HG03025 (cell line): ENCODE measurements at regions not wholly inside any gene's neighbourhood (a gene's known extent, or its start where the extent isn't known, plus 50 kb on each side); places are given as distances from the start of the nearest gene placed in this dataset.

ENCODE experiments used
- ATAC-seq: cut with Tn5 transposase; IDR thresholded peaks from one replicate; pipeline ENCODE4 v1.9.1; 2021; ENCODE audit warnings: mild to moderate bottlenecking, moderate library complexity; ENCODE audit not compliant: unreplicated experiment, low FRiP score

DNA sequence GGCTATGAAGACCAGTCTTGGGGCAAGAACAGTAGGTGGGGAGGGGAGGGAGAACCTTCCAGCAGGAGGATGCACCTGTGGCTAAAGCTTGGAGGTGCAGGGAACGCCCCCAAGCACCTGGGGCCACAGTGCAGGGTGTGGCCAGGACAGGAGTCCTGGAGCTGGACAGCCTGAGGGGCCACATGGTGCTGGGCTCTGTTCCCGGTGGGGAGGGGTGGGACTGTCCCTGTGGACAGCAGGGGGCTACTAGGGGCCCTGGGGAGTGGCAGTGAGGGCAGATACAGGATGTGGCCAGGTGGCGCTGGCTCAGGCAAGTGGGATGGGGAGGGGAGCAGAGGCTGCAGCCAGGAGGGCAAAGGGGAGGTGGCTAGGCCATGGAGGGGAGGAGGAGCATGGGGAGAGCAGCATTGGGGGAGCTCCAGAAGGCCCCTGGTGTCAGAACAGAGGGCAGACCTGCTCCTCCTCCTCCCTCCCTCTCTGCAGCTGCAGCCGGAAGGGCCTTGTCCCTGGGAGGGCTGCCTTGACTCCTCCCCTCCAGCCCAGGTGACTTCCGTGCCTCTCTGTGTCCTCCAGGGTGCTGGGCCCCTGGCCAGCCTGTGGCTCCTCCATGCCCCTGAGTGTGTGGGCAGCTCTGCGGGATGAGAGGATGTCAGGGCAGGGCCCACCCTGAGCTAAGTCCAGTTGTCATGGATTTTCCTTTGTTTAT, 68.4 kb upstream of the DLK1 start:
- ATAC-seq, result no peak

DNA sequence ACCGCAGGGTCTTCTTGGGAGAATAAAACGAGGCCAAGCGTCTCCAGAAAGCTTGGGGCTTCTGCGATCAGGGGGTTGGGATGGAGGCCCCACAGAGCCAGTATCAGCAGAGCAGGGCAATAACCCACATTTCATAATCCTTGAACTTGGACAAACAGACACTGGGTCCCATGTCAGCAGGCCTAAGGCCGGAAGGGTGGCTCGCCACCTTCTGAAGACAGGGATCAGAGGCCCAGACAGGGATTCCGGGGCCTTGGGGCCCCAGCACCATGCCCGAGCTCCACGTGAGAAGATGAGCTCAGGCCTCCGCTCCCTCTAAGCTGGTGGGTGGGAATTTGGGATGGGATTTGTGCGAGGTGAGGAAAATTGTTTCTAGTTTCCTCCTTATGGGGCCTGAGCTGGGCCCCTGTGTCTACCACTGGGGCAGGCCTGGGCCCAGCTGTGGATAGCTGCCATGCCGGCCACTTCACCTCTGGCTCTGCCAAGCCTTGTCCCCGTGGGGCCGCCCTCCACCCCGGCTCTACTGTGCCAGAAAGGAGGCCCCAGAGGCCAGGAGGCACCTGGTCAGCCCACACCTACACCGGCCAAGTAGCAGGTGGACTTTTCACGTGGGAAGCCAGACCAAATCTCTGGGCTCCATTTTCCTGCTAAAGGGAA, 67.2 kb upstream of the DLK1 start:
- ATAC-seq, result no peak

DNA sequence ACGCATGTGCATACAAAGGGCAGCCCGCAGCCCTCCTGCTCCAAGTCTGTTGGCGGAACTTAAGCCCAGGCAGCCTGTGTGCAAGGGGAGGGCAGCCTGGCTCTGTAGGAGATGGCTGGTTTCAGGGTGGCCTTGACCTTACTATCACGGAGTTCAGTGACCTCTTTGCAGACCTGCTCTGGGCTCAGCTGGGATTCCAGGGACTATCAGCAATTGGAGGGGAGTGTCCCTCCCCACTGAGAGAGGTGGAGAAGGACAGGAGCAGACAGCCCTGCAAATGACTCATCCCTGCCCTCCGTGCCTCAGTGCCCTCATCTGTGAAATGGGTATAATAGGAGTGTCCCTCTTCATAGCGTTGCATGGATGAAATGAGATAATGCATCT, 66.2 kb upstream of the DLK1 start:
- no peak for ATAC-seq

DNA sequence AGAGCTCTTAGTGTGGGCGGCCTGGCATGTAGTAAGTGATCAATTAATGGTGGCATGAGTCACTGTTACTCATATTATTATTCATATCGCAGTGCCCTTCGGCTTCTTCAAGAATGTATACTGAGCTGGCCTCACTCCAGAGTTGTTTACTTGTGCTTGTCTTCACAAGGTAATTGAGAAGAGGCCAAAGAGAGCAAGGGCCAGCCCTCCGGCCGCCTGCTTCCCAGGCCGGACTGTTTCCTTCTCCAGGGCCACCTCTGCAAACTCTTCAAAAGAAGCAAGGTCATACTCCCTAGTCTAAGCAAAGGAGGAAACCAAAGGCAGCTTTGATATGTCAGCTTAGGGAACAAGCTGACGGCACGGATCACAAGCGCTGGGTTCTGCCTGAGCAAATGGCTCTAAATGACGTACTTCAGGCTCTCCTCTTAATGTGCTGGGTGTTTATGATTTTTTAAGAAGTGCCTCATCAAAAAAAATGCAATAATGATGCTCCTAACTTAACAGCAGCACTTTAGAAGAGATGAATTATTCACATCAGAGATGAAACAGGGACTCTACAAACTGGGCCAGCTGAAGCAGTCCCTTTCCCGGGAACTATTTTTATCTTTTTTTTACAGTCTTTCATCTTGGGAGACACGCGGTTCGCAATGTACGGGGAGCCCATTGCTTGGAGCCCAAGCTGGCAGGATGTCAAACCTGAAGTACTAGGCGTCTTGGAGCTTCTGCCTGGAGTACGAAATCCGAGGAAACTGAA, 65.6 kb upstream of the DLK1 start:
- ATAC-seq, result no peak

DNA sequence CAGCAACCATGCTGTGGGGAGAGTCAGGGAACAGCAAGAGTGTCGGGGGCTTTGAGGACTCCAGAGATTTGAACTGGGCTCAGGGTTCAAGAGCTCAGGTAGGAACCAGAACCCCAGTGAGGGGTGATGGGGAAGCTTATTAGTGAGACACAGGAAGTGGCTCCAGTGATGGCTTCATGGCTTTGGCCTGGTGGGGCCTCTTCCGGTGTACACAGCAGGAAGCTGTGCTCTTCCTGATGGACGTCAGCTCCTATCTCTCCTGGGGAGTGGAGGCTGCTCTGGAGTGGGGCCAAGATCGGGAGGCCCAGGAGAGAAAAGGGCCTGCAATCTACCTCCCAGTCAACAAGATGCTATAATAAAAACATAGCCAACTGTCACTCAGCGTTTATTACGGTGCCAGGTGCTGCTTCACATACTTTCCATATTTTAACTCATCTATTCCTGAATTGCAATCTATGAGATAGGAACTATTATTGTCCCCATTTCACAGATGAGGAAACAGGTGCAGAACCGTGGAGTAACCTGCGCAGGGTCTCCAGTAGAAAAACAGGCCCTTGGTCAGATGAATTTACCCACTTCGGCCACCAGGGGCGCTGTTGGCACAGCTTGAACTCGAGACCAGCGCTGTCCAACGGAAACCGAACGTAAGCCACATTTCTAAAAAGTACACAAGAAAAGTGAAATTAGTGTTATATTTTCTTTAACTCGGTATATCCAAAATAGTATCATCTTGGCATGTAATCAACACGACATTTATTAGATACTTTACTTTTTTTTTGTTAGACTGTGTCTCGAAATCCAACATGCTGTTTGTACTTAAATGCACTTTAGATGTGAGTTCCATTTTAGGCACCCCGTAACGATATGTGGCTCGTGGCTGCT, 63.6 kb upstream of the DLK1 start:
- ATAC-seq, result no peak

DNA sequence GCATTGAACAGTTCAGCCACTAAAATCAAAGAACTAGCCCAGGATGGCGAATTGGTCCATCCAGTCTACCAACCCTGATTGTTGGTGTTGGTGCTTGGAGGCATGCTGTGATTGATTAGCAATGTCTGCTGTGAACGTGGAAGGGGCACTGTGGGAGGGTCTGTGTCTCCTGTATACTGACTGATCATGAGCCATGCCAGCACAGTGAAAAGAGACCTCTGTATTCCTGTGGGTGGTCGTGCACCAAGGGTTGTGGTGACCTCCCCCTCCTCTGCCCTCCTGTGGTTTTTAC, 63.0 kb upstream of the DLK1 start:
- ATAC-seq, result no peak

DNA sequence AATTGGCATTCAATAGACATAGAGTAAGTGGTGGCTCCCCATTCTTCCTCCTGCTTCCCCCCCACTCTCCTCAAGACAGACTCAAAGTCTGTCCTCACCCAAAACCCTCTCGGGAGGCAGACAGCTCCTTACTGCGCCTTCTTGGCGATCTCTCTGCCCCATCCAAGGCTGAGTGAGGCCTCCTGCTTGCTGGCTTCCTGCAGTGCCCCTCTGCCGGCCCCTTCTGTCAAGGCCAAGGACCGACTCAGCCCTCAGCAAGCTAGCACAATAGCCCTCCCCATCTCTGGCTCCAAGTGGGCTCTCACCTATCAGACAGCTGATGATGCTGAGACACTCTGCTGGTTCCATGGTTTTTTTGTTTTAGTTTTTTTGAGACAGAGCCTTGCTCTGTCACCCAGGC, 62.5 kb upstream of the DLK1 start:
- no peak for ATAC-seq

DNA sequence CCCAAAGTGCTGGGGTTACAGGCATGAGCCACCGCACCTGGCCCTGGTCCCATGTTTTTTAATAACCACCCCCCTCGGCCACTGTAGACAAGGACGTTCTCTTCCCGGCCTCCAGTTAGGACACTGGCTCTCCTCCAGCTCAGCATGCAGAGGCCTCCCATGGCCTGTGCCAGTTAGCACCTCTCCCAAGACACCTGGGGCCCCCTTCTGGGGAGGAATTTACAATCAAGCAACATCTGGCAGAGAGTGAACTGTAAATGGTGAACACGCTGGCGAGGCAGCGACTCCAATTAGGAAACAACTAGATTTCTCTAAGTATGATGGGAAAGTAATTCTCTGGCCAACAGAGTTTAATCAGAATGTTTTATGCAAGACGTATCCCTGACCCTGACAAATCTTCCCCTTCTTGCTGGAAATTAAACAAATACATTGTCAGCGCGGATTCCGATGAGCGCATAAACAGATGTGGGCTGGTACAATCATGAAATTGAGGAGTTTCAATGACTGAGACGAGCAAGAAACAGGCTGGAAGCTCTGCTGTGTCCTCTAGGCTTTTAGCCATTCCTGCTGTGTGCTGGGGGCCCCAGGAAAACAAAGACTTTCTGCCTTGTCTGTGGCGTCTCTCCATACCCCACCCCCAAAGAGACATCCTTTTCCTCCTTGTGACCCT, 61.7 kb upstream of the DLK1 start:
- ATAC-seq, result no peak

DNA sequence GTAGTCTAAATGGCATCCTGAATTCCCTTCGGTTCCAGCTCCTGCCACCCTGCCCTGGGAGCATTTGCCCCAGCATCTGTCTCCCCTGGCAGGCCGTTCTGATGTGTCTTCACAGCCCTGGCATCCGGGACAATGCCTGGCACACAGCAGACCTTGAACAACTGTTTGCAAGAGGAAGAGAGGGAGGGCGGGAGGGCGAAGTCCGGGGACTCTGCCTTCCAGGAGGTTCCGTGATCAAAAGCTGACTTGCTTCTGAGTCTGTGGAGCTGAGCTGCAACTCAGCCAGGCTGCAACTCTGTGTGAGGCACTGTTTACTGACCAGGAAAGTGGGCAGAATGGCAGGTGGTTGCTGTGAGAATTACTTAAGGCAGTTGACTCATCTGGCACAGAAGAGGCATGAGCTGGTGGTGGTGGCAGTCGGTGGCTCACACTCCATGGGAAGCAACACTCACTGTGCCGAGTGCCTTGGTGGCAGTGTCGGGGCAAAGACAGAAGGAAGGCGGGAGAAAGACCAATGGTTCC, 61.1 kb upstream of the DLK1 start:
- no peak for ATAC-seq

DNA sequence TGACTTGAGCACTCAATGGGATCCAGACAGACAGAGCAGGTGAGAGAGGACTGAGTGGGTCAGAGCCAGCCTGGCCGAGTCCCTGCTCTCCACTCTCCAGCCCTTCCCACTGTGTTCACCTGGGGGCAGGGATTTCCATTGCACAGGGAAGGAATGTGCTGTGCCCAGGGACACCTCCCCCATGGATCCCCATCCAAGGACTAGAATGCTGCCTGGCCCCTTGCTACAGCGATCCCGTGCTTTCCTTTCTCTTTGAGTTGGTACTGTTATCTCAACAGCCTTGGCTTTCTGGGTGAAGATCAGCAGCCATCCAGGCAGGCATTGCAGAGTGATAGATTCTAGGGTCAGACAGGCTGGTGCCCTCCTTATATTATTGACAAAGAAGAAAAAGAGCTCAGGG, 60.3 kb upstream of the DLK1 start:
- ATAC-seq, result no peak

DNA sequence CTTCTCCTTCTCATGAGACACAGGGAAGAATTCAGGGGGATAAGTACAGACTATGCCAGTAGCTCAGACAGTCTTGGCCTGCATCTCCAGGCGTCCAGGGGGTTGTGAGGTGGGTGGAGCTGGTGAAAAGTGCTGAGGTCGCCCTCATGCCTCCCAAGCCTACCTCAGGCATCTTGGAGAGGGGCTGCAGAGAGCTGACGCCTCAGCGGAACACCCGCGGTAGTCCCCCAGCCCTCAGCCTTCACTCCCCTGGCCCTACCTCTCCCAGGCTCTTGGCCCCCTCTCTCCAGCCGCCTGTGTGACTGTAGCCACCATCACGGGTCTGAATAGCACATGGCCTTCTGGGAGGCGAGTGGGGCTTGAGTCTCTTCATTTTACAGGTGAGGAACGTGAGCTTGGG, 59.8 kb upstream of the DLK1 start:
- no peak for ATAC-seq

DNA sequence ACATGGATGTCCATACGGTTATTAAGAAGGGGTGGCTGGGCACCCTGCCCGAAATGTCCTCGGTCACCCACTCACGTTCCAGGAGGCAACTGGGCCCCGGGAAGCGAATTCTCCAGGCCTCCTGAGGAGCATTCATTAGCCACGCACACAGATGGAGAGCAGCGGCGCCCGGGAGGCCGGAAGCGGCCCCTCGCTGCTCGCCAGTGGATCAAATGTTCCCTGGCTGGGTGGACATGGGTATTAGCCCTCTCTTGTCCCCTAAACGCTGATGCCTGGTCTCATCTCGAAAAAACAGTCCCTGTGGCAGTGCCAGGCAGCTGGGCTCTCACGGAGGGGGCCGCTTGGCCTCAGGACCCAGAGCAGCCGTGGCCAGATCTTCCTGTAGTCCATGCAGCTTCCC, 59.0 kb upstream of the DLK1 start:
- no peak for ATAC-seq

DNA sequence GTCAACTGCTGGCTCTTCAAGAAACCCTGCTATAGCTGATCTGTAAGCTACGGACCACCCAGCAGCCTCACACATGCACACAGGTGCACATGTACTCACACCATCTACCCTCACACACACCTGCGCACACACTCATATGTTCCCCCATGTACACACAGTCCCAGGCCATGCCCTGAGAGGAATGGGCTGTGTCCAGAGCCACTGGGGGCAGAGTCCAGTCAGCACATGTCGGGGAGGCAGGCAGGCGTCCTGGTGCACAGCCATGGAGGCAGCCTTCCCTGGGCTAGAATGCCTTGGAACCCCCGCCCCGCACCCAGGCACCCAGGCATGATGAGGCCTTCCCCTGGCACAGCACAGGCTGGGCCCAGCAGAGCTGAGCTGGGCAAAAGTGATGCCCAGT, 58.3 kb upstream of the DLK1 start:
- no peak for ATAC-seq

DNA sequence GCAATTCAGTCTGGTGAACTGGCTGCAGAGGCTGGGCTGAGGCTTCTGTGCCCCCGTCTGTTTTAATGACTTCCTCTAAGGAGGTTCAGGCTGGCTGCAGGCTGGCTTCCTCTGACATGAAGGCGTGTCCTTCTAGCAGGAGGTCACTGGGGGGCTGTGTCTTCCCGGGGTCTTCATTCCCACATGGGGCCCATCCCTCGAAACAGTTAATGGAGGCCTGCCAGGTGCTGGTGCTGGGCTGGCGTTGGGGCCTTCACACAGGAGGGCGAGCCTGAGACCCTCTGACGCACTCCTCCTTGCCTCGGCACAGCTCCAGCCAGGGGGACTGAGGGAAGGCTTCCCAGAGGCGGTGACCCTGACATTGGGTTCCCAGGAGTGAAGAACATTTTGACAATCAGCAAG, 57.7 kb upstream of the DLK1 start:
- no peak for ATAC-seq

DNA sequence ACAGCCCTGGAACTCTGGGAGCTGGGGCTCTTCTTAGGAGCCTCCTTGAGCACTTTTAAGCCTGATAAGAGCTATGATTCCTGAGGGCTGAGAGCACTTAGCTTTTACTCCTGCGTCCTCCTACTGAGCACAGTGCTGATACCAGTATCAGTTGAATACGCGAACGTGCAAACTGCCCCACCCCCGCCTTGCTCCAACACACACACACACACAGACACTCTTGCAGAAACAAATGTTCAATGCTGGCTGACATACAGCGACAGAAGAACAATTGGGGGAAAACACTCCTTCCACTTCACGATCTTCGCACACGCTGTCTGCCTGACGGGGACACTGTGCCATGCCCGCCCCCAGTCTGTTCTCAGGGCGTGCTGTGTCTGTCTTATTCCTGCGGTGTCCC, 57.2 kb upstream of the DLK1 start:
- ATAC-seq, result no peak

DNA sequence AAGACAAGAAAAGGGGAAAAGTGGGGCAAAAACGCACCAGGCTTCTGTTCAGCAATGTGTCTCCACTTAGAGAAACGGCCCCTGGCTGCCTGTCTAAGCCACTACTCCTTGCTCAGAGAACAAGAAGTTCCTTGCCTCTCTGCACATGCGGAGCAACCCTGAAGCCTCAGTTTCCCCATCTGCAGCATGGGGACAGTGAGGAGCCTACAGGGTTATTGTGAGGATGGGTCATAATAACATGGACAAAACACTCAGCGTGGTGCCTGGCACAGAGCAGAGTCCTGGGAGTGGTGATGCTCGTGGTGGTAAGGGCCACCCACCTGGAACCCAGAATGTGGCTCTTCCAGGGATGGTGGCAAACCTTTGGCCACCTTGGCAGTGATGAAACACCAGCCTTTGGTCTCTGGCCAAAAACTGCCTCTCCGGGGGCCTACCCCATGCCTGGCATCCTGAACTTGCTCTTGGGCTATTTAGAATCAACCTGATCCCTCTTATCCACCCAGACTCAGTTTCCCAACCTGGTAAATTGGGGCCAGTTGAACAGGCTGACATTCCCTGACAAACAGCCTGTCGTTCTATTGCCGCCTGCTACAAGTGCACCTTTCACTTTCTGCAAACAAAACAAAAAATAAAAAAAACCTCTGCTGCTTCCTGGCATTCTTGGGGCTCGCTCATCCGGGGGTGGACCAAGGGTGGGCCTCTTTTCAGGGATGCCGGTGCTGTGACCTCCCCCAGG, 56.5 kb upstream of the DLK1 start:
- no peak for ATAC-seq

DNA sequence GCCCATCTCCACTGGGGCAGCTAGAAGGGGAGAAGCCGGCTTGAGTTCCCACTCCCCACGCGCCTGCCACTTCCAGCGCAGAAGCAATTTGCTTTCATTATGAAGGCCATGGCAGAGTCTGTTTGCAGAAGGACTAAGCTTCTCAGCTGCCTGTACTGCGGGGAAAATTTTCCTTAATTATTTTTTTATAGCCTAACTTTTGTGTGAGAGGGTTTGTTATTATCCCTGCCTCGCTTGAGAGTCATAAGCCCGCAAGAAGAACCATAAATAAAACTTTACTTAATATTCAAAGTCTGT, 56.0 kb upstream of the DLK1 start:
- ATAC-seq, result no peak

DNA sequence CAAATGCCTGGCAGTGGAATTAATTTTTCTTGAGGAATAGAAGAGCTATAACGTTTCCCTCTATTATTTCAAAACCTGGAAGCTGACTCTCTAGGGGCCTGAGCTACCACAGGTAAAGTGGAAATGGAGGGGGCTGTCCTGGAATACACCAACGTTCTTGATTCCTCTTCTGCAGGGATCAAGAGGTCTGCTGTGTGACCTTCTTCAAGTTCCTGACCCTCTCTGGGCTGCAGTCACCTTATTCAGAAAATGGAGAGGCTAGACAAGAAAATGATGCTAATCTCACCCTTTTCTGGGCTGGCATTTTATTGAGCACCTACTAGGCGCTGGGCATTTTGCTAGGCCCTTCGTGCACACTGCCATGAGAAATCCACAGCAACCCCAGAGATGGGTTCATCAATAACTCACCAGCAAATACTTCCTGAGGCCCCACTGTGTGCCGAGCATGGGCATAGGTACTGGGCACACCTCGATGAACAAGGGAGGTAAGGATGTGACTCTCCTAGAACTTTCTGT, 55.2 kb upstream of the DLK1 start:
- ATAC-seq, result no peak

DNA sequence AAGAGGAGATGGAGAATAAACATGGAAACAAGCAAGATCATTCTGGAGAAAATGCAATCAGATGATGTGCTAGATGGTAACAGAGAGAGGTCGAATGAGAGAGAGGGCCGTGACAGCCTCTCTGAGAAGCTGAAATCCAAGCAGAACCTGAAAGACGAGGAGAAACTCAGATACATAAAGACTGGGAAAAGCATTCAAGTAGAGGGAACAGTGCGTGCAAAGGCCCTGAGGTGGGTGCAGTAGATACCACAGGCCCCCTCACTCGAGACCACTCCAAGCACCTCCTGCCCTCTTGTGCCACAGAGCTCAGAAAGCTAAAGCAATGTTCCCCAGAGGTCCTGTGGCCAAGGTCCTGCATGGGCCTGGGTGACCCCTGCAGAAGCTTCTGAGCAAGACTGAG, 54.8 kb upstream of the DLK1 start:
- no peak for ATAC-seq
